ENCODE measurements at regions not wholly inside any gene's neighbourhood (a gene's known extent, or its start where the extent isn't known, plus 50 kb on each side); places are given as distances from the start of the nearest gene placed in this dataset.

DNA sequence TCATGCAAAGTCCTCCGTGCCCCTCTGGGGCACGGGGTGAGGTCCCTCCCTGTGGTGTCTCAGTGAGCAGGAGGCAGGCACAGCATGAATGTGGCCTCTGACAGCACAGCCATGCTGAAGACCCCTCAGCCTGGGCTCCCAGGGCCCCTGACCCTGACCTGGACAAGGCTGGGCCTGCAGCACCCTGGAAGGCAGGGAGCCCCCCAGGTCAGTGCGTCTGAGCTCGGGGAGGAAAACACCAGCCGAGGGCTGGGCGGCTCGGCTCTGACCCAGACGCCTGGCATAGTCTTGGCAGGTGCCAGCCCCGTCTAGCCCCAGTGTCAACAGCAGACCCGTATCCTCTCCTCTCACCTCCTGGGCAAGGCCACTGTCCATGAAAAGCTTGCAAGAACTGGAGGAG lies 1276.6 kb downstream of the BRD1 start:
- DNase-seq = no peak

DNA sequence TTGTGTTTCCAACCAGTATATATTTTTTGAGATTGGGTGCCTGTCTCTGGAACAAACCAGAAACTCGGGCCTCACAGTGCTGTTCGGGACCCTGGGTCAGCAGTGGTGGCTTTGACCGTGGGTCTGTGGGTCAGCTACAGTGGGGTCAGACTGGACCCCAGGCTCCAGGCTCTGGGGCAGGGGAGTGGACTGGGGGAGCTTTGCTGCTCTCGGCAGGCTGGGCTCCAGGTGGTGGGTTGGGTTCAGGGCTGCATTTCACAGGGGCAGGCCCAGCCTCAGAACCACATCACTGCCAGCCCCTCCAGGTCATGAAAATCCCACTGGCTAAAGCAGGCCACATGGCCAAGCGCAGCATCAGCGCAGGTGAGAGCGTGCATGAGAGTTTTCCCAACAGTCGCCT lies 1279.3 kb downstream of the BRD1 start:
- DNase-seq = no peak

DNA sequence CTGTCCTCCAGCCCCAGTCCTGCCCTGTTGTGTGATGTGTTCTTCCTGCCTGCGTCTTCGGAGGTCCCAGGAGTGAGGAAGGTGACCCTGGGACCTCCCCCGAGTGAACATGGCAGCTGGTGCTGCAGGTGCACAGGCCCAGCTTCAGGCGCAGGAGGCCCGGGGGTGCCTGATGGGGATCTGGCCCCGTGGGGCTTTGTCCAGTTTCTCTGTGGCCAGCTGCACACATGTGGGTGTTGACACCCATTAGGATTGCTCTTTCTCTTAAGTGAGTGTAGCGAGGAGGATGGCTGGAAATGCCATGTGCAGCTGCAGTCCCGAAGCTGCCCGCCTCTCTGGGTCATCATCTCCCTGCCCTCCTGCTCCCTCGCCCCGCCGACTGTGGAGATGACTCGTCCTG lies 1279.7 kb downstream of the BRD1 start:
- no peak for DNase-seq

DNA sequence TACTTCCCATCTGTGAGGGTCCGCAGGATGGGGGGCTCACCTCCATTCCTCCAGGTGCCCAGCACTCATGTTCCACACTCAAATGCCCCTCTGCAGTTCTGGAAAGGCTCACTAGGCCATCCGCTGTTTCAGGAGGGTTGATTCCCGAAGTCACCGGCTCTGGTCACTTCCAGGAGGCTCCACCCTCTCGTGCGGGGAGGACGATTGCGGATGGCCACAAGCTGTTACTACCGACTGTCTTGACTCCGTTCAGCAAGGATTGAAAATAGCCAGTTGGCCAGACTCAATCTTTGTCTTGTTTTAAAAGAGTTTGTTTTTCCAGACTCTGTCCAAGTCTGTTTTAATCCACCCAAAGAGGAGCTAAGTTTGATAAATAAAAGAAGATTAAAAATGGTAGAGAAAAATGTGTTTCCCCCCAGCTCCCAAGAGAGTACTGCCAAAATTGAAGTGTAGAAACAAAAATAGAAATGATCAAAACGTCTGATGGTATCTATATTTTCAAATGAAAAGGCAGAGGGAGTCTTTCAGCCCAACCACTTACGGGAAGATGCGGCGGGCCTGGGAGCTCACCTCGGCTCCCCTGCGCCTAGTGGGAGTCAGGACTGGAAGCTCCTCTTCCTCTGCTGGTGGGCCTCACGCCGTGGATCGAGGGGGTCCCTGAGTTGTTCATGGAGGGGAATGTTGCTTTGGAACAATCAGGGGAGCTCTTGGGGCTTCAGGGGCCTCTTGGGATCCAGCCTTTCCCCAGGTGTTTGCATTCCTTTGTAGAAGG lies 1280.8 kb downstream of the BRD1 start:
- no peak for DNase-seq

DNA sequence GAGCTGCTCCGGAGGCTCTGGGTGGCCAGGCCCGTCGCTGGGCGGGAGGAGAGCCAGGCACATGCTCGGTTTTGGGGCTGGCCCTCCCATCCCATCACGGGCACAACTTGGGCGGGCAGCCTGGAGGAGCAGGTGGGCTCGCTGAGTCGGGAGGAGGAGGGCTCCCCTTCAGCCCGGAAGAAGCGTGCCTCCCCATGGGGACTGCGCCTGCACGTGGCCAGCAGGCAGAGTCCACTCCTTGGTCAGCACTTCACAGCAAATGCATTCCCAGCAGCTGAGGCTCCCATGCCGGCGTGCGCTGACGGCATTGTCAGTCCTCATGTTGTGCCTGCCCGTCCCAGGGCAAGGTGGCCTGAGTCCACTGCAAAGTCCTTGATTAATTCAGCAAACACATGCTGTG lies 1281.7 kb downstream of the BRD1 start:
- no peak for DNase-seq

DNA sequence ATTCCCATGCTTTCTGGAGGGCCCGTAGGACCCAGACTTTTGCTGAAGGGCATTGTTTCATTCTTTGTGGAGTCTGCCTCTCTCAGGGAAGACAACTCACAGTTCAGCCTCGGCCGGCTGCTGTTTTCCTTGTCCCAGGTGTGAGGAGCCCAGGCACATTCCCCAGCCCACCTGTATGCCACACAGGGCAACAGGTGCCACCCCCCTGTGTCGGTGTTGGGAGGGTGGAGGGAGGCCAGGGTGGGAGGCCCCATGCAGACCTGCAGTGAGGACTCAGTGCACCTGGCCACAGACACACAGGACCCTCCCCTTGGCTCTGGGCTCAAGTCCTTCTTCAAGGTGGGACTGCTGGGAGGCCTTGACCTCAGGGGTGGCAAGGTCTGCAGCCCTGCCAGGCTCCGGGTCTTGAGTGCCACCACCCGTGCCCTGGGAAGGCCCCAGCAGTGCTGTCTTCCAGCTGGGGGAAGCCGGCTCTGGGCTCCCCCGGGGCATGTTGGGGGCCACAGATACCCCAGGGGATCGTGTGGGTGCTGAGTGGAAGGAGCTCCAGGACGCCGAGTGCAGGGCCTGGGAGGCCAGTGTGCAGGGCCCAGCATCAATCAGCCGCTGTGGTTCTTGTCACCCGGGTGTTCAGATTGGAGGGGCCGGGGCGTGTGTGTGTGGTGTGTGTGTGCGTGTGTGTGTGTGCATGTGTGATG lies 1286.1 kb downstream of the BRD1 start:
- DNase-seq = no peak

DNA sequence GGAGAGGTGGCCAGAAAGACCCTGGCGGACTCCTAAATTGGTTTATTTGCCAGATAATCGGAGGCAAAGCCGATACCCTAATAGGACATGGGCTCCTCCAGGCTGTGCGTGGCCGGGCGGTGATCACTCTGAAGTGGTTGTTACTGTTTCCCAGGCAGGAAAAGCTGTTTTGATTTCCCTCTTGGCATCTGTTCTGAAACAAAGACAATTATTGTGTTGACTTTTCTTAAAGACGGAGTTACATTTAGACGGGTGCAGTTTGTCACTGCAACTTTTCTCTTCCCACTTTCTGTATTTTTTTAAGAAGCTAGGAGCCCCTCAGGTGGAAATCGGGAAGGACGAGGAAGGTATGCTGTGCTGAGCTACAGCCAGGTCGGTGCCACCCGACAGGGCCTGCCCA lies 1288.4 kb downstream of the BRD1 start:
- no peak for DNase-seq

DNA sequence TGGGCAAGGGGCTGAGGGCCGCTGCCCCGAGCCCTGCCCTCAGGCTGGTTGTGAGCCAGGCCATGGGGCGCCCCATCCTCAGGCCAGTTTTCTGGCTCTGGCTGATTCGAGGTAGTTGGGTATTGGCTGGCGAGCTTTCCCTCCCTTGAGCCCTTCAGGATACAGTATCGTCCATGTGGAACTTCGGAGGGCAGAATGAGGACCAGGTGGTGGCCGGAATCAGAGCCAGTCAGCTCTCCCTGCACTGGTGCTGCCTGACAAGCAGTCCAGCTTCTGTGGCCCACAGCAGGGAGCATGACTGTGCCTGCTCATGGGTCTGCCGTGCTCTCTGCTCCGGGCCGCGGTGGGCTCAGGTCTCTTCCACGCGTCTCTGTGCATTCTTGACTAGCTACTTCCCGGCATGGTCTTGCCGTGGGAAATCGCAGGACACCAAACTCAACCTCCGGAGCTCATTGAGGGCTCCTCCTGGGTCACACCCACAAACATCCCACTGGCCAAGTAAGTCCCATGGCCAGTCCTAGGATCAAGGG lies 1289.3 kb downstream of the BRD1 start:
- DNase-seq = no peak

DNA sequence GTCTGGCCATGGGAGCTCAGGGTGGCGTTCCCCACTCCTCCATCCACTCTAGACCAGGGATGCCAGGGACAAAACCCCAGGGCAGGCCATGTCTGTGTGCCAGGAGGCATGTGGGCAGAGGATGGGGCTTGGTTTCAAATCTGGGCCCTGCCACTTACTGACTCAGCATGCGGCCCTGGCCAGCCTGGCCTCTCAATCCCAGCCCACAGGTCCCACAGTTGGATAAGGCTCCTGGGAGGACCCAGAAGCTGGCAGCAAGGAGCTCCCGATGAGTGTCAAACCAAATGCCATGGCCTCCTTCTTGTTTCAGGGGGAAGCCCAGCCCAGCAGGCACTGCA lies 1290.4 kb downstream of the BRD1 start:
- DNase-seq = no peak

DNA sequence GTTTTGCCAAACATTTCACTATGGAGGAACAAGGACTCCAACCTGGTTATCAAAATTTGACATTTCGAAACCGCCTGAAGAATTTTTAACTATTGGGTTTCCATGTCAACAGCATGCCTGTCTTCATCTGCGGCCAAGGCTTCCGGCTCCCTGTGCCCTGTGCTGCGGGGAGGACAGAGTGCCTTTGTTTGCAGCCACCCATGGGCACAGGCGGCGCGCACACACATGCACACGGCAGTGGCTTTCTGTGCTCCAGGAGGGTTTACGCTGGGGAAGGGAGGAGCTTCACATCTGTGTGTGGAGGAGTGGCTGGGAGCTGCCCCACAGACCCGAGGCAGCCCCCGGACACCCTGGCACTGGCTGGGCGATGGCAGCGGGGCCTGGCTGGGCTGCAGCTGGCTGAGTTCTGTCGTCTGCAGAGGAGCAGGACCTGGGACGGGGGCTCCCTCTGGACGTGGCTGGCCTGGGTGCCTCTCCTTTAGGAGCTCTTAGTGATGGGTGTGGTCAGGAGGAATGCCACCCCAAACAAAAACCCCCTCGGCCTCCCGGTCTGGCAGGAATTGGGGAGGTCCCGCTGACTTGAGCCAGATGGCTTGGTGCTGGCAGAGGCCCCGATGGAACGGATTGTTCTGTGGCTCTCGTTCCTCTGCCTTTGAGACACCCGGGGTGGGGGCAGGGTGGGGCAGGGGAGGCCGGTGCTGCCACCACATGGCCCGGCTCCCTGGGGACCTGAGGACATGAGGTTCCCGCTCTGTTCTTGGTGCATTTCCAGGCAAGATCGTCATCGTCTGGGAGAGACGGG lies 1290.9 kb downstream of the BRD1 start:
- DNase-seq = no peak

DNA sequence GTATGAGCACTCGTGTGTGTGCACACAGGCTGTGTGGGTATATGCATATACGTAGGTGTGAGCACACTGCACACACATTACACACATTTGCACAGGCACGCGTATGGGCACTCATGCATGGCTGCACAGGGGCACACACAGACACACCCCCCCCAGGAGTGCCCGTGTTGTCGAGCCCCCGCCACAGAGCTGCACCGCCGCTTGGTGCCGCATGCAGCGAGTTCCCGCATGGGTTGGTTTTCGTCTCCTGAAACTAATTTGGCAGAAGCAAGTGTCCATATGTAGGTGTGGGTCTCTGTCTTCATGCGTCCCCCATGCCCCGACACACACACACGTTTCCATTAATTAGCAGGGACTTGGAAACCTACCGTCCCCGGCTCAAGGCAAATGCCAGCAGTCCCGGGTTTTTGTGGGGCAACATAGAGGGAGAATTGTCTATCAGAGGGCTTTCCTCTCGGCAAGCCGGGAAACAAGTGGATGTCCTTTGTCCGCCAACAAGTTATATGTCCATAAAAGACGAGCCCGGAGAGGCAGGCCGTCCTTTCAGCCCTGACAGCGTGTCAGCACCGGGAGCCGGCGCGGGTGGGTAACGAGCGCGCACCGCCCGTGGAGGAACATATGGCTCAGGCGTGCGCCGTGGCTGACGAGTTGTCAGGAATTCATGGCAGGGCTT lies 1291.7 kb downstream of the BRD1 start:
- DNase-seq = no peak

DNA sequence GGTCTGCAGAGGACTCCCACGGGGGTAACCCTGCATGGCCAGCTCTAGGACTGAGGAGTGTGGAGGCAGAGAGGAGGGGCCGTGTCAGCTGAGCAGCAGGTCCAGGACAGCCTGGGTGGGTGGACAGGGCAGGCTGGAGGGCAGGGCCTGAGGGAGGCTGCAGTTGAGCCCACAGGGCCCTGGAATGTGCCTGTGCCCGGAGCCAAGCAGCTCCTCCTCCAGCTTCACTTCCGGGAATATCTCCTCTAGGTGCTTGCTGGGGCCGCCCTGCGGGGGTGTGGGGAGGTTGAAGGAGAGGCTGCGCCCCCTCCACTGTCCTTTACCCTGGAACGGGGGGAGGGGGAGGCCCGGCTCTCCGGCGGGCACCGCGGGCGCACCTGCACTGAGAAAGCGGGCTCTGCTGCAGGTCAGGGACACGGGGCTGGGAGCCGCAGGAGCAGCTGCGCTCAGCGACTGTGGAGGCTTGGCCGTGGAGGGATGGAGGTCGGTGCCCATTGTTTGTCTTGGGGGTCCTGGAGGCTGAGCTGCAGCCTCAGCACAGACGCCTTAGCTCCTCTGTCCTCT lies 1293.2 kb downstream of the BRD1 start:
- no peak for DNase-seq

DNA sequence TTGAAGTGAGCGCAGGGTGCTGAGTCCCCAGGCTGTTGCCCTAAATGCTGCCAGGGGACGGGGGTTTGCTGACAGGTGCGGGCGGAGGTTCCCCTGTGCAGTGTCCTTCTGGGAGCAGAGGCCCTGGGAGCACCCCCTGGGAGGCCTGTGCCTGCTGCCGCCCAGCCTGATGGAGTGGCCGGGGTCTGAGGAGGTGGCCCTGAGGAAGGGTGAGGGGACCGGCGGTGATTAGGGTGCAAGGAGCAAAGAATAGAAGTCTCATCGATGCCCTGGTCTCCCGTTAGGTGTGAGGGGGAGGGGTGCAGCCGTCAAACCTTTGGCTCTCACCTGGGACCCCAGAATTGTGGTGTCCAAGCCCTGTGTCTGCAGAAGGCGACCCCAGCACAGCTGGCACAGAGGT lies 1294.7 kb downstream of the BRD1 start:
- DNase-seq = no peak

DNA sequence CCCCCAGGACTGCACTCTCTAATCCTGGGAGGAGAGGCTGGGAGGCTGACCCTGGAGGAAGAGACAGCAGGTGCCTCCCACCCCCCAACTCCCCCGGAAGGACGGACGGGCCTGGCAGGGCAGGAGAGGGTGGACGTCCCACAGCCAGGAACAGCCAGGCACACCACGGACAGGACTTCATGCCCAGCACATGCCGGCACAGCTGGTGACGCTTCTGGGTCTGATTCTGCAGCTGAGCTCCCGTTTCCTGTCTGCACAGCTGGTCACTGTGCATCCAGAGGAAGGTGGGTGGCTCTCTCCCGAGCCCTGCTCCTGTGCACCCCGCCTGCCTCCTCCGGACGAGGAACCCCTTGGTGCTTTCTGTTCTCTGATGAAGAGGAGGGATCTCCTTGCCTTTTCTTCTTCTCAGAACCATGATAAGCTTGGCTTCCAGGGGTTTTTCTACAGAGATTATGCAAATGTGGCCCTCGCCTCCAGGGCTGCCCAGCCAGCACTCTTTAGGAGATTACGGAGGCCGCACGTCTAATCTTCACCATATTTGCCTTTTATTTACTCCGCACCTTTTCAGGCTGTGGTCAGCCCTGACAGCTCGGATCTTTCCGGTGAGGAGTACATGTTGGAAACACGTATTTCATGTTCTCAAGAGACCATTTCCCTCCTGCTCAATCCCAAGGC lies 1295.8 kb downstream of the BRD1 start:
- DNase-seq = no peak

DNA sequence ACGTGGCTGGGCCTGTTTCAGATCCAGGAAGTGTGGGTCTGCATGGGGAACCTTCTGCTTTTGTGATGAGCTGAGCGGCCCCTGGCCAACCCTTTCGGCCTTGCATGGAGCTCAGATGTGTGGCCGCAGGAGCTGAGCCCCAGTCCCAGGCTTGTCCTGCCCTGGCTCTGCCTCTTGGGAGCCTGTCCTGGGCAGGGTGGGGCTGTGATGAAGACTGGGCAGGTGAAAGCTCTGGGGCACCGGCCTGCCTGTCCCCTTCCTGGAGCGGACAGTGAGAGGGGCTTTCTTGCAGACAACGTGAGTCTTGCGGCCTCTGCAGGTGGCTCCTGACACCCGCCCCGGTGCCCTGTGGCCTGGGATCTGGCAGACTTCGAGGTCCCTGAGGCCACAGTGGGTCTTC lies 1296.6 kb downstream of the BRD1 start:
- DNase-seq = no peak

DNA sequence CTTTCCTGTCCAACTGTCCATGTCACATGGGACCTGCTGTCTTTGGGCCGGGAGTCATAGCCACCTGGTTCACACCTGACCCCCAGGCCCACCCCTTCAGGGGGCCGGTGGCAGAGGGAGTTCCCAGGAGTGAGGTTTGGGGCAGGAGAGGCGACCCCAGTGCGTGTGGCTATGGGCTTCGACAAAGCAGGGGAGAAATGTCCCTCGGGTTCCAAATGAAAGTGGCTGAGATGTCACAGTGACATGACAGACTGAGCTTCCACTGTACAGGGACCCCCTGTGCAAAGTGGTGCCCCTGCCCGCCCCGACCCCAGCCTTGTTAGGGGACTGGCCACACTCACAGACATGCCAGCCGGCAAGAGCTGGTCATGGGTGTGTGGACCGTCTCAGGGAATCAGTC lies 1297.0 kb downstream of the BRD1 start:
- DNase-seq = no peak

DNA sequence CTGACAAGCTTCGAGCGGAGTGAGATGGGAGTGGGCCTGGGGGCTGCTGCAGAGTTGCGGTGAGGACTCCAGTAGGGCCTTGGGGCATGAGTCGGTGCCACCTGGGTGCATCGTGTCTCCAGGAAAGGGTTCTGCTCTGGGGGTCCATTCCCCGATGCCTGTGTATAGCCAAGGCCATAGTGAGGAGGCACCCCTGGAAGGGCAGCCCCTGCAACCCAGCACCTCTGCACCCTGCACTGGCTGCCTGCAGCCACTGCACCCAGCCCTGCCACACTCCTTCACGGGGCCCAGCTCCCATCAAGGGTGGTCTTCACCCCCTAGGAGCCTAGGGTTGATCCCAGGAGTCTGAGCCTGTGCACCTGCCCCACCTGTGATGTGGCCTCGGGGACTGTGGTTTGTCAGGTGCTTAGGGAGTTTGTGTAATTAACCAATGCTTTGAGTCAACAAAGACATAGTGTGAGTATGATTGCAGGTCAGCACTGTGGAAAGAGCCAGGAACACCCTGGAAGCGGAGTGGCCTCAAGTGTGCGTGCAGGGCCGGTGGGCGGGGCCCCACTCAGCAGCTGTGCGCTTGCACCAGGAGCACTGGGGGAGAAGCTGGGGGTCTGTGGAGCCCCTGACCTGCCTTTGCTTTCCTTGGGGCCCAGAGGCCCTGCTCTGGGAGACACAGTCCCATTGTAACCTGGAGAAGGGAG lies 1299.3 kb downstream of the BRD1 start:
- DNase-seq = no peak

DNA sequence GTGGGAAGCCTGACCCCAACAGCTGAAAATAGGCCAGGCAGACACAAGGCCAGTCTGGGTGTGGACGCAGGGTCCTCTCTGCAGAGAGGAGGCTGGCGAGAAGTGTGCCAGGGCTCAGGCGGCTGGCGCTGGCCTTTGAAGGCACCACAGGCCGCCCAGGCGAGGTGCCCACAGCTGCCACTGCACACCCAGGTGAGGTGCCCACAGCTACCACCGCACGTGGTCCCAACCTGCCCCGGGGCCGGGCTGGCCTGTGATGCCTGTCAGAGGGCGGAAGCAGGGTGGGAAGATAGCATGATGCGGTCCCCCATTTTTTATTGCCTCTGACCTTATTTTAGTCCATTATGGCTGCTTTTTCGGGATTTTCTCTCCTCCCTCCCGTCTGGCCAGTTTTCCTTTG lies 1303.9 kb downstream of the BRD1 start:
- no peak for DNase-seq

DNA sequence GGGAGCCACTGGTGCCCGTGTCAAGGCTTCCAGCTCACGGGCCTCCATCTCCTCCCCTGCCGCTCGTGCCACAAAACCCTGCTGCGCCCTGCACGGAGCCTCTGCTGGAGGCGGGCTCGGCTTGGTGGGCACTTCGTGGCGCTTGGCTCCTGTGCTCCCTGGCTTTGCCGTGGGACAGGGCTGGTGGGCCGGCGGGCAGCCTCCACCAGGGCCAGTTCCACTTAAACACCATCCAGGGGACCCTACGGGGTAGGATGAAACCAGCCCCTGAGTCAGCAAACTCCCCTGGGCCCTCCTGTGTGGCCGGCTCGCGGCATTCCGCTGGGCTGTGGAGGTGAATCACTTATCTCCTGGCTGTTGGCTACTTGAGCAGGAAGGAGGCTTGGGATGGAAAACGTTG lies 1304.6 kb downstream of the BRD1 start:
- no peak for DNase-seq

DNA sequence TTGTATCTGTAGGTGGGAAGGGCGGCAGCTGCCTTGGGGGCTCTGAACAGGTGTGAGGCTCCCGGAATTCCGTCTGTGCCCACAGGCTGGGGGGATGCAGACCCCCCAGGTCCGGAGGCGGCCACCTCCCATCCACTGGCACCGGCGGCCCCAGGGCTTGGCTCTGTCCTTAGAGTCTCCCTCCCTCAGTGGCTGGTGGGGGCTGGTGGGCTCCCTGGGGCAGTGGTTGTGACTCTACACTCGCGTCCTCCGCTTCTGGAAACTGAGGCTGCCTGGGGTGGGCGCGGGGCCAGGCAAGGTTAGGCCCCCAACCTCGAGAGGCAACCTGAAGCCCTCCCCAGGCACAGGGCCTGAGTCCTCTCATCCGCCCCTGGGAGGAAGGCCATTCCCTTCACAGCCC lies 1305.4 kb downstream of the BRD1 start:
- DNase-seq = no peak

DNA sequence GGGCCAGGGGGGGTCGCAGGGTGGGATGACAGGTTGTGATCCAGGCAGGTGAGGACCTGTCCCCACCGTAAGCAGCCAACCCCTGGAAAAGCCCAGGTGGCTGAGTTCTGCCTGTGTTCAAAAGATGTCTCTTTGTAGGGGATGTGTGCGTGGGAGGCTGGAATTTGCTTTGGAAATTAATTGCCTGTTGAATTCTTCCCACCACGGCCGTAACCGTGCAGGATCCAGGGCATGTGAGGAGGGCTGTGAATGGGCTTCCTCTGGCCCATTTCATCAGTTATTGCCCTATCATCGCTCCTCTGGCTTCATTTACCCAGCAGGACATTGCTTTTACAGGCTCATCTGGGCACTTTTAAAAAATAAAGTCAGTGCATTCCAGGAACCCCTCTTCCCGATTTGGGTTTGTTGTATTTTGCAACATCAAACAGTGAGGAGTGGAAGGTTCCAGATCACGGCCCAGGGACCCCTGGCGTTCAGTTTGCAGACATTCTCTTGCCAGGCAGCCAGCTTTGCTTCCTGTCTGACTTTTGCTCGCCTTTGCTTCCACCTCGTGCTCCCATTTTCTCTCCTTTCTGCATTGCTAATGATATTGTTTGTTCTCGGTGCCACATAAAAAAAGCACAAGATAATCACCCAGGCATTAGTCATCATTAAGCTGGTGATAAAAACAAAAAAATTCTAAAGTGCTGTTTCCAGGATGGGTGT lies 1306.6 kb downstream of the BRD1 start:
- DNase-seq = no peak

All from activated T-cell treated with anti-CD3 and anti-CD28 coated beads, Interleukin-2, amount 50 U/mL, for 48 hours (primary cell).